ENCODE measurements at regions not wholly inside any gene's neighbourhood (a gene's known extent, or its start where the extent isn't known, plus 50 kb on each side); places are given as distances from the start of the nearest gene placed in this dataset.

GRCh38 chr2:5493256-5493655 lies 198.9 kb upstream of the SOX11 start:
- intact Hi-C loops (cut with DNase I), result no loop called here
- Histone ChIP-seq H3K27me3 (peaks cover 0 to 9% (median 0%) of the 10 kb centered on the region in 4 donors), H3K9me3 (no peaks in the 10 kb centered on the region), H3K4me1 (no peaks in the 10 kb centered on the region), H3K27ac (no peak overlapping the region), H3K36me3 (no peaks in the 10 kb centered on the region), H3K4me3 (no peak overlapping the region)
- TF ChIP-seq, protein P1, sequence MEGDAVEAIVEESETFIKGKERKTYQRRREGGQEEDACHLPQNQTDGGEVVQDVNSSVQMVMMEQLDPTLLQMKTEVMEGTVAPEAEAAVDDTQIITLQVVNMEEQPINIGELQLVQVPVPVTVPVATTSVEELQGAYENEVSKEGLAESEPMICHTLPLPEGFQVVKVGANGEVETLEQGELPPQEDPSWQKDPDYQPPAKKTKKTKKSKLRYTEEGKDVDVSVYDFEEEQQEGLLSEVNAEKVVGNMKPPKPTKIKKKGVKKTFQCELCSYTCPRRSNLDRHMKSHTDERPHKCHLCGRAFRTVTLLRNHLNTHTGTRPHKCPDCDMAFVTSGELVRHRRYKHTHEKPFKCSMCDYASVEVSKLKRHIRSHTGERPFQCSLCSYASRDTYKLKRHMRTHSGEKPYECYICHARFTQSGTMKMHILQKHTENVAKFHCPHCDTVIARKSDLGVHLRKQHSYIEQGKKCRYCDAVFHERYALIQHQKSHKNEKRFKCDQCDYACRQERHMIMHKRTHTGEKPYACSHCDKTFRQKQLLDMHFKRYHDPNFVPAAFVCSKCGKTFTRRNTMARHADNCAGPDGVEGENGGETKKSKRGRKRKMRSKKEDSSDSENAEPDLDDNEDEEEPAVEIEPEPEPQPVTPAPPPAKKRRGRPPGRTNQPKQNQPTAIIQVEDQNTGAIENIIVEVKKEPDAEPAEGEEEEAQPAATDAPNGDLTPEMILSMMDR (IDR thresholded peaks at IDR 0.05), result no peak
- DNase-seq (no peak), FAIRE-seq (no peak), ATAC-seq (no peak)
- WGBS, 2 donors, result 76 to 90% methylated on average over 14 to 17 of the region's 17 CpGs

GRCh38 chr2:5494212-5494611 lies 198.0 kb upstream of the SOX11 start:
- Histone ChIP-seq H3K4me1 (no peaks in the 10 kb centered on the region), H3K4me3 (no peak overlapping the region), H3K36me3 (no peaks in the 10 kb centered on the region), H3K27ac (no peak overlapping the region), H3K9me3 (no peaks in the 10 kb centered on the region), H3K27me3 (peaks cover 0 to 9% (median 0%) of the 10 kb centered on the region in 4 donors)
- intact Hi-C loops (cut with DNase I), result no loop called here
- TF ChIP-seq, protein P1 (IDR thresholded peaks at IDR 0.05), result no peak
- FAIRE-seq (no peak), DNase-seq (no peak), ATAC-seq (no peak)
- WGBS, 2 donors, result 77 to 78% methylated on average over 8 of the region's 8 CpGs

DNA sequence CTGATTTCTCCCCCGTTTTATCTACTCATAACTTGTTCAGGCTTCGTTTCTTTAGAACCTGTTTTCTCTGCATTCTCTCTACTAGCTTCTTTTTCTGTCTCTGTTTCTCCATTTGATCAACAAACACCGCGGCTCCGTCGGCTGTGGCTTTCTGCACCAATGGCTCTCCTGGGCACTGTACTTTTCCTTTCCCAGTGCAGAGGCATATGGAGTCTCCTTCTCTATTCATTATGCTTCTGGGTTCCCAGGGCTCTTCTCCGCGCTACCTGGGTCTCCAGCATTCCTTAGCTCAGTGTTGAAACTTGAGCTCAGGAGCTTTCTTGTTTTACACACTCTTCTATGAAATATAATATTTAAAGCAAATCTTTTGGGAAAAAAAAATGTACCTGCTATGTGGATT lies 196.6 kb upstream of the SOX11 start:
- WGBS, 2 donors, result 19 to 22% methylated on average over 8 of the region's 8 CpGs
- ATAC-seq (no peak), FAIRE-seq (no peak), DNase-seq (no peak)
- Histone ChIP-seq H3K27ac (no peak overlapping the region), H3K4me1 (no peaks in the 10 kb centered on the region), H3K4me3 (no peak overlapping the region), H3K9me3 (no peaks in the 10 kb centered on the region), H3K27me3 (peaks cover 0 to 14% (median 2%) of the 10 kb centered on the region in 4 donors), H3K36me3 (no peaks in the 10 kb centered on the region)
- TF ChIP-seq, protein P1 (IDR thresholded peaks at IDR 0.05), result no peak
- intact Hi-C loops (cut with DNase I), result no loop called here

- TF ChIP-seq, protein P1 (IDR thresholded peaks at IDR 0.05), result no peak
- H3K27ac ChIP-seq, result no peak overlapping the region
- 45 to 58% methylated on average over 10 of the region's 10 CpGs for WGBS, 2 donors
- no peak overlapping the region for H3K4me3 ChIP-seq
- ATAC-seq, result no peak
- FAIRE-seq, result no peak
- DNase-seq, result no peak
- intact Hi-C loops (cut with DNase I), result no loop called here
- H3K4me1 ChIP-seq, result no peaks in the 10 kb centered on the region
- no peaks in the 10 kb centered on the region for H3K36me3 ChIP-seq
- peaks cover 0 to 14% (median 2%) of the 10 kb centered on the region in 4 donors for H3K27me3 ChIP-seq
- H3K9me3 ChIP-seq, result no peaks in the 10 kb centered on the region
Measured at GRCh38 chr2:5497874-5498273, 194.3 kb upstream of the SOX11 start.

DNA sequence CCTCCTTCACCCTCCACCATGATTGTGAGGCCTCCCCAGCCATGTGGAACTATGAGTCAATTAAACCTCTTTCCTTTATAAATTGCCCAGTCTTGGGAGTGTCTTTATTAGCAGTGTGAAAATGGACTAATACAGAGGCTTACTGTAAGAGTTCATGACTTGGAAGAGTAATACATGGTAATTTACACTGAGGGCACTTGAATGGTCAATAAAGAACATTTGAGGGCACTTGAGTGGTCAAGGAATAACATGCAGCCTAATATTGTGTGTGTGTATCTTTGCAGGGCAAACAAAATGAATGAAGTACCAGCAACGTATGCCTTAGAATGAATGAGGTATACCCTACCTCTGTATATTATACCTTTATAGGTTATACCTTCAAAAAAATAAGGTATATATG lies 190.4 kb upstream of the SOX11 start:
- TF ChIP-seq, protein P1 (IDR thresholded peaks at IDR 0.05), result no peak
- Histone ChIP-seq H3K27ac (no peak overlapping the region), H3K27me3 (peaks cover 0 to 11% (median 2%) of the 10 kb centered on the region in 4 donors), H3K36me3 (no peaks in the 10 kb centered on the region), H3K9me3 (no peaks in the 10 kb centered on the region), H3K4me1 (no peaks in the 10 kb centered on the region), H3K4me3 (no peak overlapping the region)
- DNase-seq (no peak), ATAC-seq (no peak), FAIRE-seq (no peak)
- intact Hi-C loops (cut with DNase I), result no loop called here
- 78 to 84% methylated on average over 1 of the region's 1 CpG for WGBS, 2 donors

Data from pancreas (tissue), 10 donors.